GM12891 (cell line): ENCODE measurements at regions not wholly inside any gene's neighbourhood (a gene's known extent, or its start where the extent isn't known, plus 50 kb on each side); places are given as distances from the start of the nearest gene placed in this dataset.

Experiments used
- PAX5 ChIP-seq: IDR thresholded peaks from 2 replicates; pipeline ENCODE4 v1.6.1; 2011; ENCODE audit warnings: low read length, moderate library complexity, mild to moderate bottlenecking; ENCODE audit not compliant: insufficient read depth, severe bottlenecking
- POLR2A ChIP-seq: IDR thresholded peaks from 2 replicates; pipeline ENCODE4 v1.6.1; 2011; ENCODE audit warnings: low read depth, low read length, control low read depth
- POLR2AphosphoS5 ChIP-seq: IDR thresholded peaks from 2 replicates; pipeline ENCODE4 v1.6.1; 2011; ENCODE audit warnings: low read depth, low read length, control low read depth
- POU2F2 ChIP-seq: IDR thresholded peaks from 2 replicates; pipeline ENCODE4 v1.6.1; 2011; ENCODE audit warnings: low read depth, mild to moderate bottlenecking, control low read depth, low read length, moderate library complexity
- TAF1 ChIP-seq: IDR thresholded peaks from 2 replicates; pipeline ENCODE4 v1.6.1; 2011; ENCODE audit warnings: low read depth, low read length, control low read depth

GRCh38 chr22:20642668-20643179 lies 131.2 kb upstream of the SERPIND1 start:
- TF ChIP-seq POLR2A = no peak
- TF ChIP-seq POLR2AphosphoS5 = no peak
- no peak for TF ChIP-seq TAF1
- no peak for TF ChIP-seq POU2F2
- TF ChIP-seq PAX5 = no peak
